ENCODE measurements at regions not wholly inside any gene's neighbourhood (a gene's known extent, or its start where the extent isn't known, plus 50 kb on each side); places are given as distances from the start of the nearest gene placed in this dataset.

DNA sequence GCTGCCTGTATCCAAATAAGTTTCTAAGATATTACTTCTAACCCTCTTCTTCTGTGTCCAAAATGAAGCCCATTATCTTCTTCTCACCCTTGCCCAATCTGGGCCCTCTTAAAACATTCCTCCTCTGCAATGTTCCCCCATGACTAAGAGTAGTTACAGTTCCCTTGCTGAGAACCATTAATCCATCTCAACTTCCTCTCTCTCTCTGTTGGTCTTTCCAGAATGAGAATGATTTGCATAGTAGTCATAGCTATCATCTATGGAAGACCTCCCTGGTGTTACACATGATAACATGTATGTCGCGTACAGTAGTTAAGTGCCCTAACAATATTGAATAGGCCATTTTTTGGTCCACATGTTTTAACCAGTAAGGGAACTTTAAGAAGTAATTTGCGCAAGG is 177.9 kb downstream of the ANXA2 start:
- Mint-ChIP-seq H3K27me3 (ENCODE audit: low read depth) (peaks cover 36% of the 10 kb centered on the region), H3K27ac (ENCODE audit: unreplicated experiment) (no peak overlapping the region), H3K4me3 (ENCODE audit: unreplicated experiment) (no peak overlapping the region), H3K36me3 (ENCODE audit: low read depth) (no peaks in the 10 kb centered on the region), H3K4me1 (ENCODE audit: low read depth) (no peaks in the 10 kb centered on the region), H3K9me3 (ENCODE audit: low read depth) (no peaks in the 10 kb centered on the region)
- no peak for DNase-seq (ENCODE audit: low spot score)
- TF ChIP-seq CTCF (IDR thresholded peaks at IDR 0.05) = no peak

DNA sequence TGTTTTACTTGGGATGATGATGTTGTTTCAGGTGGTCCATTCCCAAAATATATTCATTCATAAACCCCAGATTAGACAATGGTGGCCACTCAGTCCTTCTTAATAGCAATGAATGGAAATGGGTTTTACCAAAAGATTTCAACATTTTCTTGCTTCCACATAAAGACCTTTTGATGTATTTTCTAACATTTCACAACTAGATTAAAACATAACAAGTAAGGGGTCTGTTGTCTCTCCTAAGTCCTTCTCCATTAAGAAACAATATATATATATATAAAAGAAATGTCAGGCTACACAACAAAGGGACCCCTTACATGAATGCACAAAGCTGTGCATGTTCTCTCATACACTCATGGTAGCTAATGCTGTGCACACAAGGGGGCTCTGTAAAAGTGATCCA is 176.4 kb downstream of the ANXA2 start:
- H3K27ac Mint-ChIP-seq (ENCODE audit: unreplicated experiment) = no peak overlapping the region
- no peak overlapping the region for H3K4me3 Mint-ChIP-seq (ENCODE audit: unreplicated experiment)
- H3K9me3 Mint-ChIP-seq (ENCODE audit: low read depth) = no peaks in the 10 kb centered on the region
- H3K27me3 Mint-ChIP-seq (ENCODE audit: low read depth) = peaks cover 36% of the 10 kb centered on the region
- H3K4me1 Mint-ChIP-seq (ENCODE audit: low read depth) = no peaks in the 10 kb centered on the region
- H3K36me3 Mint-ChIP-seq (ENCODE audit: low read depth) = no peaks in the 10 kb centered on the region
- TF ChIP-seq CTCF (IDR thresholded peaks at IDR 0.05) = no peak
- no peak for DNase-seq (ENCODE audit: low spot score)

- no peak overlapping the region for H3K27ac Mint-ChIP-seq (ENCODE audit: unreplicated experiment)
- no peak overlapping the region for H3K4me3 Mint-ChIP-seq (ENCODE audit: unreplicated experiment)
- no peaks in the 10 kb centered on the region for H3K36me3 Mint-ChIP-seq (ENCODE audit: low read depth)
- H3K9me3 Mint-ChIP-seq (ENCODE audit: low read depth) = no peaks in the 10 kb centered on the region
- peaks cover 39% of the 10 kb centered on the region for H3K27me3 Mint-ChIP-seq (ENCODE audit: low read depth)
- DNase-seq (ENCODE audit: low spot score) = no peak
- no peak for TF ChIP-seq CTCF (IDR thresholded peaks at IDR 0.05)
- H3K4me1 Mint-ChIP-seq (ENCODE audit: low read depth) = no peaks in the 10 kb centered on the region
Observed at GRCh38 chr15:60222404-60222803, 175.4 kb downstream of the ANXA2 start.

GRCh38 chr15:60223176-60223575 is 174.6 kb downstream of the ANXA2 start:
- H3K9me3 Mint-ChIP-seq (ENCODE audit: low read depth) = no peaks in the 10 kb centered on the region
- TF ChIP-seq CTCF (IDR thresholded peaks at IDR 0.05) = no peak
- H3K36me3 Mint-ChIP-seq (ENCODE audit: low read depth) = no peaks in the 10 kb centered on the region

GRCh38 chr15:60226924-60227323 is 170.9 kb downstream of the ANXA2 start:
- no peaks in the 10 kb centered on the region for H3K36me3 Mint-ChIP-seq (ENCODE audit: low read depth)
- no peak for DNase-seq (ENCODE audit: low spot score)
- H3K4me1 Mint-ChIP-seq (ENCODE audit: low read depth) = no peaks in the 10 kb centered on the region
- H3K9me3 Mint-ChIP-seq (ENCODE audit: low read depth) = no peaks in the 10 kb centered on the region
- H3K4me3 Mint-ChIP-seq (ENCODE audit: unreplicated experiment) = no peak overlapping the region
- no peak overlapping the region for H3K27ac Mint-ChIP-seq (ENCODE audit: unreplicated experiment)
- TF ChIP-seq CTCF (IDR thresholded peaks at IDR 0.05) = no peak
- peaks cover 40% of the 10 kb centered on the region for H3K27me3 Mint-ChIP-seq (ENCODE audit: low read depth)

More at GRCh38 chr15:60223176-60223575, 174.6 kb downstream of the ANXA2 start:
- Mint-ChIP-seq H3K4me3 (ENCODE audit: unreplicated experiment) (no peak overlapping the region), H3K27ac (ENCODE audit: unreplicated experiment) (no peak overlapping the region), H3K4me1 (ENCODE audit: low read depth) (no peaks in the 10 kb centered on the region), H3K27me3 (ENCODE audit: low read depth) (peaks cover 38% of the 10 kb centered on the region)
- no peak for DNase-seq (ENCODE audit: low spot score)
